HK-2 (cell line): ENCODE measurements at regions not wholly inside any gene's neighbourhood (a gene's known extent, or its start where the extent isn't known, plus 50 kb on each side); places are given as distances from the start of the nearest gene placed in this dataset.

Experiments used
- DNase-seq: peaks from one replicate; pipeline ENCODE4 v3.0.0-alpha.2; 2018; ENCODE audit not compliant: unreplicated experiment

DNA sequence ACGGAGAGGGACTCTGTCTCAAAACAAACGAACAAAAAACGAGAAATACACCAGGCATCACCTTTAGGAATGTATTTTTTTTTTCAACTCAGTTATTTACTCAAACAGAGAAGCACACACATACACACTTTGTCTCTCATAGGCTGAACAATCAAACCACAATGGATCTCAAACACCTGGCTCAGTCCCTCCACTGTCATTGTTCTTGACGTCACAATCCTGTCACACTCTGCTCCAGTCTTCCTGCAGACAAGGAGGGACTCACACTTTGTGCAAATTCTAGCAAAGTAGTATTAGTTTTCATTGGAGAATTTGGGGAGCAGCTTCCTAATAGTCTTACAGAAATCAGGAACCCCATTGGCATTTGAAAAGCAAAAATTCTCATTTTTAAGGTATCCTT lies 727.8 kb downstream of the BCL11B start:
- no peak for DNase-seq

DNA sequence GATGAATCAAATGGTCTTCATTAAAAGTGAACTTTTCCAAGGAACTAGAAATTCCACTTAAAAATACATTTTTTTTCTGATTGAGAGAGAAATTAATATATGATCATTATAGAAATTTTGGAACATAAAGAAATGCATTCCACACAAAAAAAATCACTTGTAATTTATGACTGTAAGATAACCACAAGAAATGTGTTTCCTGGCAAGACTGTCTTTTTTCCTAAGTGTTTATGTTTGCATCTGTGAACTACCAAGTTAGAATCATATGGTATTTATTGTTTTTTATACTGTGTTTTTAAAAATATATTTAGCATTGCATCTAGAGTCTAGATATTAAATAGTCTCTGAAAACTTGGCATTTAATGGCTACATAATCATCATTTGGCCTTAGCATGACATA lies 726.8 kb downstream of the BCL11B start:
- DNase-seq = no peak

DNA sequence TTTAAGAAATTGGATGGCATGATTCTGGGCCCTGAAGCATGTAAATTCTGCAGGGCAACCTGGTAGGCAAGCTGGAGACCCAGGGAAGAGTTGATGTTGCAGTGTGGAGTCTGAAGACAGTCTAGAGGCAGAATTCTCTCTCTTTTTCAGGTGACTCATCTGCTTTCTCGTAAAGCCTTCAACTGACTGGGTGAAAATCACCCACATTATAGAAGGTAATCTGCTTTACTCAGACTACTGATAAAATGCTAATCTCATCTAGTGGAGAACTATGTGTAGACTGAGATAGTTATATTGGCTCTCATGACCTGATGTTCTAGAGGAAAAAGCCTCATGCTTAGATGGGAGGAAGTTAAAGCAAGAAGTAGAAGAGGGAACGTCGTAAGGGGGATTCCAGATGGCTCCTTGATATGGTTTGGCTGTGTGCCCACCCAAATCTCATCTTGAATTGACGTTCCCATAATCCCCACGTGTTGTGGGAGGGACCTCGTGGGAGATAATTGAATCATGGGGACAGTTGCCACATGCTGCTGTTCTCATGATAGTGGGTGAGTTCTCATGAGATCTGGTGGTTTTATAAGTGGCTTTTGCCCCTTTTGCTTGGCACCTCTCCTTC lies 723.8 kb downstream of the BCL11B start:
- DNase-seq = no peak

DNA sequence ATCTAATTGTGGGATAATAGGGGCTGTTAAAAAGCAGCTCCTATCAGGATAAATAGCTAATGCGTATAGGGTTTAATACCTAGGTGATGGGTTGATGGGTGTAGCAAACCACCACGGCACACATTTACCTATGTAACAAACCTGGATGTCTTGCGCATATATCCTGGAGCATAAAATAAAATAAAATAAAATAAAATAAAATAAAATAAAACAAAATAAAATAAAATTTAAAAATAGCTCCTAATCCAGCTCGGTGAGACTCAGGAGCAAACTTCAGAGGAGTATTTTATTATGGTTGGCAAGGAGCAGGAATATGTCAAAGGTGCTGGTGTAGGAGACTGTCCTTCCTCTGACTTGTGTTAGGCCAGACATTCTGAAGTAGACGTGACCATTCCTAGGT lies 721.0 kb downstream of the BCL11B start:
- DNase-seq = no peak

DNA sequence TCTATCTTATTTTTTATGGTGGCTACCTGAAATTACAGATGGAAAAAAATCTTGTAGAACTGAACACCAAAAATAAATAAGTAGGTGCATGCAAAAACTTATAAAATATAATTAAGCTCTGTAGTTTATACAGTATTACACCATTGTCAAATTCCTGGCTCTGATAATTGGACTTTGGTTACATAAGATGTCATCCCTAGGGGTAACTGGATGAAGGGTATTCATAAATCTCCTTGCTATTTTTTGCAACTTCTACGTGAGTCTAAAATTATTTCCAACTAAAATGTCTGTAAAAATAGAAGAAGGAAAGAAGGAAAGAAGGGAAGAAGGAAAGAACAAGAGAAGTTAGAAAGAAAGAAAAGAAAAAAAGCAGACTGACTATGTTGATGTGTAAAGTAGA lies 716.6 kb downstream of the BCL11B start:
- no peak for DNase-seq

DNA sequence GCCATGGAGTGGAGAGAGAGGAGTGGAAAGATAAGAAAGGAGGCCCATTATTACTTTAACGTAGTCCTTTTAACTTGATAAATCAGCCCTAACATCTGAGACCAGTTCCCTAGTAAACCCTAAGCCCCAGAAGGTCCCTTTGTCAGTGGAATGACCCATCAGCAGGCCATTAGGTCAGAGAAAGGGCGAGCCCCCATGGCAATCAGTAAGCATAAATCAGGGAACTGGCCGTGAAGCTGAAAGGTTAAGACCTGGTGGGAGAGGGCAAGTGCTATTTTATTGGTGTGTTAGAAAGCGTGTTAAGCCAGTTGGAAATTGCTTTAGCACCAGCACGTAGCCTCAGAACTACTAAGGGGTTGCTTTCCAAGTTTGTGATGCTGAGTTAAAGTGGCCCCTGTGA lies 708.0 kb downstream of the BCL11B start:
- no peak for DNase-seq

DNA sequence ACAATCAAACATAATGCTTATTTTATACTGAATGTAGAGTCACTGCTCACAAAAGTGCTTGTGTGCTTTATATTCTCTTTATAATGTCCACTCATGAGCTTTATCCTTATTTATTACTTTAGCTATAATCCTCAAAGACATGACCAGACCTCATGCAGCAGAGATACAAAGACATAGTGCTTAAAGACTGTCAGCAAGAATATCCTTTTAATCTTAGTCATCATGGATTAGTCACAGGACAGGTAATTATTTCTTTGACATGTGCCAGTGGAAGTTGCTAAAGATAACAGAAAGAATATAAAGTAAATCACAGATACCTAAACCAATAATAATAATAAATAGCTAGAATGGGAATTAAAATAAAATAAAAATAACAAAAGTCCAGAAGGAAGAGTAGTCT lies 707.5 kb downstream of the BCL11B start:
- no peak for DNase-seq

DNA sequence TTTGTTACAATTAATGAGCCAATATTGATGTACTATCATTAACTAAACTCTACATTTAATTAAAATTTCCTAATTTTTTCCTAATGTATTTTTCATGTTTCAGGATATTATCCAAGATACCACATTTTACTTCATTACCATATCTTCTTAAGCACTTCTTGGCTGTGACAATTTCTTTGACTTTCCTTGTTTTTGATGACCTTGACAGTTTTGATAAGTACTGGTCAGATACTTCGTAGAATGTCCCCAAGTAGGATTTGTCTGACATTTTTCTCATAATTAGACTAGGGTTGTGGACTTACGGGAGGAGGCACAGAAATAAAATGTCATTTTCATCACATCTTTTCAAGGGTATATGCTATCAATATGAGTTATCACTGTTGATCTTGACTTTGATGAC lies 700.9 kb downstream of the BCL11B start:
- no peak for DNase-seq

DNA sequence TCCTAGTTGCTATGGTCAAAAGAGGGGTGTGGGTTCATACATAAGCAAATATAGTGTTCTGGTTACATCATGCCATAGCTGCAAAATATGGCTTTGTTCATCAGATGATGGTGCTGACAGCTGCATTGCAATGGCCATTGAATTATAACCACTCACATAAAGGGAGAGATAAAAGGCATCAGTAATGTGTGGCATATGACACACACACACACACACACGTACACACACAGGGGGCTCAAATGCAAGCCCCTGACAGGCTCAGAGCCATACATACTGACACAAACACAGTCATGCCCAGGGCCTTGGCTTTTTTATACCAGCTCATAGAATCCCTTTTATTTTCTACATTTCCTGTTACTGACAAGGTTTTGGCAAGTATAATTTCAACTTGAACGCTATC lies 698.9 kb downstream of the BCL11B start:
- DNase-seq = no peak

DNA sequence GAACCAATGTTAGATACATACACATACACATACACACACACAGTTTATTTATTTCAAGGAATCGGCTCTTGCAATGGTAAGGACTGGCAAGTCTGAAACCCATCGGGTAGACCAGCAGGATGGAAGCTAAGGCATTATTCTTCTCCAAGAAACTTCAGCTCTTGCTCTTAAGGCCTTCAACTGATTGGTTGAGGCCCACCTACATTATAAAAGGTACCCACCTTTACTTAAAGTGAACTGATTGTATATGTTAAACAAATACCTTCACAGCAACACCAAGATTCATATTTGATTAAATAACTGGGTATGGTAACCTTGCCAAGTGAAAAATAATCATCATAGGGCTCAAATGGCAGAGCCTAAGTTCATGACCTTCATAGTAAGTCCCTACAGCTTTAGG lies 695.5 kb downstream of the BCL11B start:
- DNase-seq = no peak

DNA sequence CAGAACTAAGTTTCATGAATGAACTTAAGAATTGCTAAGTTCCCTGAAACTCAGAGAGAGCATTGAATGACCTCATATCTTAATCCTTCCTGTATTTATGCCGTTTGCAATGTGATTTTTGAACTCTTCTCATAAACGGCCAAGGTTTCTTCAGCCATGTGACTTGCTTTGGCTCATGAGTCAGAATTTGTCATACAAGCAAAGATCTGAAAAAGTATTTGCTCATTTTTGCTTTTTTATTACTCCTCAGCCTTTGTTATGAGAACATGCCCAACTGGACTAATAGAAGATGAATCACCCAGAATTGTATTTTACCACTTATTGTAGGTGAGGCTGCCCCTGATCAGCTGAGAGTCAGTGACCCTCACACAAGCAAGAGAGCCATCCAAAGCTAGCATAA lies 693.8 kb downstream of the BCL11B start:
- DNase-seq = no peak

DNA sequence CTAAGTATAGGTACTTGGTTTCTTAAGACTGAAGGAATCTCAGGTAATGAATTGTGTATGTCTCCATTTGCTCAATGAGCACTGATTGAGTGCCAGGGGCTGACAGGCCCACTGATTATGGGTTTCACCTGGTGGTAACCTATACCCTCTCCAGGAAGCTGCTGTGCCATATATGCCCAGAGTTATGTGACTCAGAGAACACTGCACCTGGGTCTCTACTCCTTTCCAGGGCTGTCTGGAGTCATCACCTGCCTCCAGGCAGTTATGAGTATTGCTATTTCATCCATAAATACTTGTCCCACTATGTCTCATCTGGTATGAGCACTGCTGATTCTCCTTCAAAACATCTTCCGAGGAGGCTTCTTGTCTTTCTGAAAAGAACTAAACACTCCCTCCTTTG lies 692.9 kb downstream of the BCL11B start:
- no peak for DNase-seq

DNA sequence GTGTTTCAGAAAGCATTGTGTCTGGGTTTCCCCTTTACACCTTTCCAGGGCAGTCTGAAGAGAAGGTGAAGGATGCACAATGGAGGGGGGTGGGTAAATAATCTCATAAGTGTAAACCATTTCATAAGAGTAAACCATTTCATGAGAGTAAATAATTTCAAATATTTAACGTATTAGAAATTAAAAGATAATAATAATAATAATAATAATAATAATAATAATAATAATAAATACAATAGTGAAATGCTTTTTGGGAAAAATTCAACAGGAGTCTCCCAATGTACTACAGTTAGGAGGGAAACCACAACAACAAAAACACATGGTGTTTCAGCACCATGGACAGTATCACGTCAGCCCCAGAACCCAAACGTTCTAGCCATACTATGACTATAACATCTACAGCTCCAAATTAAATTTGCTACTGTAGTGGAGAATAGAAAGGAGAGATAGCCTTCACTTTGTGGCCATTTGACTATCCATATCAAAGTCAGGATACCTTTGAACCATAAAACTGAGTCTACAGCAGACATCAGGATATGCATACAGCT lies 691.8 kb downstream of the BCL11B start:
- no peak for DNase-seq

DNA sequence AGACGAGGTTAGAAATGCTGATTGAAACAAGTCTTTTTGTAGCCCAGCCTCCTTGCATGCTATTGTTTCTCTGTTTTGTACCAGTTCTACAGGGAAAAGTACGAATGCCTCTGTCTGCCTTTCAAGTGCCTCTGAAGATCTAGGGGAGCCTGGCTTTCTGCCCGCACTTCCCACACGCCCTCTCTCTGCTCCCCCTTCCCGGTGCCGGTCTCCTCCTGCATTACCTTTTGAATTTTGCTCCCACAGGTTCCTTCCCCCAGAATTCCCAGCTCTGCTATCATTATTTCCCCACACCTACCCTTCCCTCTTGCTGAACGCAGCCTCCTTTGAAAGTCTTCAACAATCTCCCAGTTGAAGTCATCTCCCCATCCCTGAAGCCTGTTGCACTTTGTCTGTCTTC lies 689.7 kb downstream of the BCL11B start:
- no peak for DNase-seq

DNA sequence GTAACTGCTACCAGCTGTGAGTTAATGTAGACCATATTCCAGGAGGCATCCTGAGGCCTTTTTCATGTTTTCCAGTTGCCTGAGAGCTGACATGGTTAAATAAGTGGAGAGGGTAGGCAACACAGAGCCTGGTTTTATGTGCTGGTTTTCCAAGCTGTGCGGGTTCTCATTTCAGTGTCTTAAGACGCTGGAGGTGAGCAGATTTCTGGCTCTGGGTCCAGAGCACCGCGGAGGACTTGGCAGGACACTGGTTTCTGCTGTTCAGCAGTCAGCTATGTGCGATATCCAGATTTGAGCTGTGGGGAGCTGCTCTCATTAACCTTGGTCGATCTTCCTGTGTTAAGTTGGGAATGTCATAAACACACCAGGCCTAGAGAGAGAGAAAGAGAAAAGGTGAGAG lies 680.8 kb downstream of the BCL11B start:
- no peak for DNase-seq

DNA sequence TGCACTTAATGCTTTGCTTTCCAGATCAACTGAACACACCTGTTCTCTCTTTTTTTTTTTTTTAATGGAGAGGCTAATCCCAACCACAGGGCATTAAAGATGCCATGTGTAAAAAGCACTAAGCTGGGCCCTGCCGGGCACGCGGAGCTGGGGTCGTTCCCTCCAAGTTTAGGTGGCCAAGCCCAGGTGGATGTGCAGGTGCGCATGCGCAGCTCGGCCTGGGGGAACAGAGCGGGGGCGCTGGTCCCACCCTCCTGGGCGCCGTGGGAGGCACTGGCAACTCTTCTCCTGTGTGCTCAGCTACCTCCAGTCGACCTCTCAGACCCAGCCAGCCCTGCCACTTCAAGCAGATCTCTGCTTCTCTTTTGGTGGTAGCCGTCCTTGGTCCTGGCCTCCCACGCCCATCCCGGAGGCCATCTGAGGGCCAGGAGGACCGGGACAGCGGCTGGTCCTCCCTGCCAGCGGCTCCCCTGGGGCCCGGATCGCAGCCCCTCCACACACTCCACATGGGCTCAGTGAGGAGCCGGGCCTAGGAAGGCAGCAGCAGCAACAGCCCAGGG lies 679.3 kb downstream of the BCL11B start:
- no peak for DNase-seq

DNA sequence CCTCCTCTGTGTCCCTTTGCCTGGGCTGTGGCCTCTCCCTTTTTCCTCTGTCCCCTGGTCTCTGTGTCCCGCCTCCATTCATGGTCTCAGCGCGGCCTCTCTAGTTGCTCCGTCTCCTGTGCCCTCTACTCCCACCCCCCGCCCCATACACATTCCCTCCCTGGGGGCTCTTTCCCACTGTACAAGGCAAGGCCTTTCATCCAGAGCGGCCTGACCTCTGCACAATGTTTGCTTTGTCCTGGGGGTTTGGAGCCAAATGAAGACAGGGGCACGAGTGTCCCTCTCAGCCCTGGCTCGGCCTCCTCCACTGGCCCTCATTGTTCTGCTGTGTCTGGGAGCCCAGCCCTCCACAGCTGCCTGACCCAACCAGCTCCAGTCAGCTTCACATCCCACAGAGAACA lies 678.6 kb downstream of the BCL11B start:
- DNase-seq = no peak

DNA sequence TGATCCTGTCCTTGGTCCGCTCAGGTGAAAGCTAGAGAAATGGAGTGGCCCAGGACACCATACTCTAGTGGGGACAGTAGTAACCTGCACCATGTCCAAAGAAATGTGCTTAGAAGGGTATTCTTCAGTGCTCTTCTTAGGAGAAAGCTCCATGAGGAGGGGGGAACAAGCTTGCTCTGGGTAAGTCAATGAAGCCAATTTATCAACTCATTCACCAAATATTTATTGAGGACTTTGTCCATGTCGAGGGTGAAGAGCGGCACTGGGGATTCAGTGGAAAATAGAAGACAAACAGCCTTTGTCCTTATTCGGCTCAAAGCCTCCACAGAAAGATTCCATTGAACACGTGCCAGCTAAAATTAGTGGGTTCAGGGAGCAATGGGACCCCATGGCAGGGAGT lies 677.8 kb downstream of the BCL11B start:
- DNase-seq = no peak

DNA sequence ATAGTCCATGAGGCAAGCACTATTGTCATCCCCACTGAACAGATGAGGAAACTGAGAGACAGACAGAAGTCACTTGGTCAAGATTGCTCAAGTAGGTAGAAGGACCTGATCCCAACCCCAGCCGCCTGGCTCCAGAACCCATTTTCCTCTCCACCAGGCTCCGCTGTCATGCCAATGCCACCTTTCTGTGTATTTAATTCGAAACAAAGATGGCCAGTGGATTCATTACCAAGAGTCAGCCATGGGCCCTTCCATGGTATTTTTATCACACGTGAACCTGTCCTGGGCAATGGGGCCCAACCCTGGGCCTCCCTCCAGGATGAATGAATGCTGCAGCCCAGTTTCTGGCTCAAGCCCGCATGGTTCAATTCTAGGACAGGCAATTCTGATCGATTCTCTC lies 673.4 kb downstream of the BCL11B start:
- DNase-seq = no peak

DNA sequence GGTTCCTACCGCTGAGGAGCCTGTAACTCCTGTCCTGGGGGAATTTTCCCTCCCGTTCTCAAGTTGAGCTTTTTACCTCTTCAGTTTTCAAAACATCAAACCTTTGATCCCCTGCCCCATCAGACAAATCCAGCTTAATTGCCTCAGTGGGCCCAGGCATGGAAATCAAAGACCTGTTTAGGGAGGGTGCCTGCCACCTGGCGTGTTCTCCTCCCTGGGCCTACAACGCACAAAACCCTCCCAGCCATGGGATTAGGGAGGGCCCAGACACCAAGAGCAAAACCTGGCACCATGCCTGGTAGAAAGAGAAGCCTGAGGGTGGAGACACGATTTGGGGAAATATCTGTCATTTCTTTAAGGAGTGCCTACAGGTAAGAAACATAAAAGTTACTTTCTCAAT lies 672.9 kb downstream of the BCL11B start:
- DNase-seq = no peak

DNA sequence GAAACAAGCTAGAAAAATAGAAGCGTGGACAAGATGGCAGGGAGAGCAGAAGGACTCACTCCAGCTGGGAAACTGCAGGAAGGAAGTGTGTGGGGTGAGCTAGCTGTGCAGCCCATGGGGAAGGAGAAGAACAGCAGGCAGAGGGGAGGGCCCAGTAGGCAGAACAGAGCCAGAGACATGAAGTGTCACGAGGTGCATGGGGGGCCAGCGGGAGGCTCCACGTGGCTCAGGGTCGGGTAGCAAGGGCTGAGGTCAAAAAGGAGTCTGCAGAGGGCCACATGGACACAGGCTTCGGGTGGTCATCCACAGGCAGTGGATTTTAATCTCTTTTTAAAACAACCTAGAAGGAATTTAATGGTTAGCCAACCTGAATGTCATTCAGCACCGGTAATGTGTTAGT lies 669.0 kb downstream of the BCL11B start:
- DNase-seq = no peak

DNA sequence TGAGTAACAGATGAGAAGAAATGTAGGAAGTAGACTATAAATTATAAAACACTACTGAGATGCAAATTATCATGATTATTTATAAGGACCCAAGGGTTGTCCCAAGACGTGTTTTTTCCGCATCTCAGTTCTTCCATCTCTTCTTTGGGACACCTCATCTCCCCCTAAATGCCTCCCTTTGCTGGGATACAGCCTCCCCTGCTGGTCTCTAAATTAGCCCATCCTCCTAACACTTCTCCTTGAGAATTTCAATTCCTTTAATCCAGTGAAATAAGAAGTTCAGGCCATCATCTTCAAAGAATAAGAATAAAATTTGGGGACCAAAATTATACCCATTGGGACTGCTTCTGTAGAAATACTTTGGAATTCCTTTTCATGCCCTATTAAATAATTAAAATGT lies 667.0 kb downstream of the BCL11B start:
- DNase-seq = no peak

DNA sequence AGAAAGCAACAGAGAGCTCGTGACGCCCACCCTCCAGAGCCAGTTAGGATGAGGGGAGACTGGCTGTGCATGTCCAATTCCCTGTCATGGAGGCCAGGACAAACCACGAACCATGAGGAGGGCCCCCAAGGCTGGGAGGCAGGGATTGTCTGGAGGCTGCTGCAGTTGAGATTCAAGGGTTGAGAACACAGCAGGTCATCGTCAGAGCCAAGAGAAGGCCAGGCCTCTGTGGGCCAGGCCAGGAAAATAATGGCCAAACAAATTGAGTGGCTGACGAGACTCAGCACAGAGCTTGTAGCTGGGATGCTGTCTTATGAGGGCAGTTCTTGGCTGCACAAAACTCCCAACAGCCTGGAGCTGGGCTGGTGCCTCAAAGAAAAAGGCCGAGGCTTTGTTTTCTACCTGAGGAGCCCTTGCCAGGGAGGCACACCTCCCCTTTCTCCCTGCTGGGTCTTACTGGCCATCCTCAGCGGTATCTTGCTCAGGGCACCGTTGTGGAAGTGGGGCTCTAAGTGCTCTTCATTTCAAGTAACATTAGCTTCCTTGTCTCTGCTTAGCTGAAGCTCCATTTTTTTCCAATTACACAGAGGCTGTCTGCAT lies 665.9 kb downstream of the BCL11B start:
- DNase-seq = no peak

DNA sequence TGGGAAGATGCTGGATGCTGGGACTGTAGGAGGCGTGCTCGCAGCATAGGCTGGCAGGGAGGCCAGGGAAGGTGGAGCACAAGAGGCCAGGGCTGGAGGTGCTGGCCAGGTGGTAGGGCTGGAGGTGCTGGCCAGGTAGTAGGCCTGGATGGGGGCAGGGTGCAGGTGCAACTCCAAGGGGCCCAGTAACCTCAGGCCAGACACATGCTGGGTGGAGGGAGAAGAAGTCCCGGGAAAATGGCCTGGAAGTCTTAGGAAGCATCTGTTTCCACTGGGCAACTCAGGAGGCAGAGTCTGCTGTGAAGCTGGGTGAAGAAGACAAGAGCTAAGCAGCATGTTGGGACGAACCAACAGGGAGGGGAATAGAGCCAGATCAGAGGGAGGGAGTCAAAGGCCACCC lies 665.2 kb downstream of the BCL11B start:
- no peak for DNase-seq
